ENCODE measurements at regions not wholly inside any gene's neighbourhood (a gene's known extent, or its start where the extent isn't known, plus 50 kb on each side); places are given as distances from the start of the nearest gene placed in this dataset.

- DNase-seq (ENCODE audit: low read depth in 2 of 2): no peak
Observed at GRCh38 chr20:58162986-58163385, 65.5 kb downstream of the ANKRD60 start.

- no peak for DNase-seq (ENCODE audit: low read depth in 2 of 2)
Observed at GRCh38 chr20:58161192-58161591, 67.3 kb downstream of the ANKRD60 start.

DNA sequence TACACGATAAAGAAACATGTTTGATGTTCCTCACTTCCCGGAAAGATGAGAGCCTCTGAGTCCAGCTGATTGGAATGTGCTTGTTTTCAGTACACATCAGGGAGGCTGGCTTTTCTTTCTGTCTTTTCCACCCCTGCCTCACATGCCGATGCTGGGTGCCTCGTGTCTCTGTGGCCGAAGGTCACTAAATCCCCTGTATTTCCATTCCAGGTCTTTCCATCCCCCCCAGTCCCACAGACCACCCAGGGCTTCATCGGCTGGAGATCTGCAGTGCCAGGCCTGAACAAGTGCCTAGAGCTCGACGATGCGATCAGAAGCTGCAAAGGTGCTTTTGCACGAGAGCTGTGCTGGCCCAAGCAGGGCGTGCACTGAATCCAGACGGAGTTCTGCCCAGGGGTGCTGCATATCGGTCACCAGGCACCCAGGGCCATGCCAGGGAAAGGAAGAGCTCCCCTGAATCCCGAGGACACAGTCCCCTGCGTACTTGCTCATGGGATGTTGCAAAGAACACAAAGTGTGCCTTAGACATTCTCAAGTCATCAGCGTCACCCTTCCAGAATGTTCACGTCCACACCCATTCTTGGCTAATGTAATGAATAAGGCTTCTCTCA, 67.9 kb downstream of the ANKRD60 start:
- DNase-seq (ENCODE audit: low read depth in 2 of 2): no peak

GRCh38 chr20:58155148-58155925, 73.1 kb downstream of the ANKRD60 start:
- no peak for DNase-seq (ENCODE audit: low read depth in 2 of 2)

DNA sequence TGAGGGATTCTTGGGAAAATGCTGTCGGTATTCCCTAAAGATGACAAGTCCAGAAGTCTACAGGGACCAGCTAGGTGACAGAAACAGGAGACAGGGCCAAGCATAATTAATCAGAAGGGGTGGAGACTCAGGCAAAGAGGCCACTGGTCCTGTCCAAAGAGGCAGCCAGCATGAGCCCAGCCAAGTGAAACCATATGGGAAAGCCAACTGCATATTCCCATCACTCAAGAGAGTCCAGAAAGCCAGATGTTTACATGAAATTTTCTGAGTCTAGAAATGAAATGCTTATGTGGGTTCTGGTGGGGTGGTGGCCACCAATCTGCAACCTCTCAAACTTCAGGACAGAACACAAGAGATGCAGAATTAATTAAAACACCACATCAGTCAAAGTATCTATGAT, 74.3 kb downstream of the ANKRD60 start:
- no peak for DNase-seq (ENCODE audit: low read depth in 2 of 2)

DNA sequence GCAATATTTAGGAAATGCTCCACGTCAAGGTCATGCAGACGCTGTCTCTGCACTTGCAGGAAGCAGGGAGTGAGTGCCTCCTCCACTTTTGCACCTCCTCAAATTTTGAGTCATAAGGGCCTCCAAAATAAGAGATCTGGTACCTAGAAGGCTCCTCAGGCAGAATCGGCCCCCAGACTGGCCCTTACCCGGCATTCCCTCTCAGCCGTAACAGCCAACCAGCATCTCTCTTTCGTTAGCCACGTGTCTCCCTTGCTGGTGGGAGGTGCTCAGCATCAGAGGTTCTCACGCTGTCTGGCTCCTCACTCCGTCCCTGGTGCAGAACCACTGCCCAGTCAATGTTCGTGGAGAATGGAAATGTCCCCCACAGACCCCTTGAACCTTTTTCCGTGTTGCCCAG, 75.3 kb downstream of the ANKRD60 start:
- no peak for DNase-seq (ENCODE audit: low read depth in 2 of 2)

DNA sequence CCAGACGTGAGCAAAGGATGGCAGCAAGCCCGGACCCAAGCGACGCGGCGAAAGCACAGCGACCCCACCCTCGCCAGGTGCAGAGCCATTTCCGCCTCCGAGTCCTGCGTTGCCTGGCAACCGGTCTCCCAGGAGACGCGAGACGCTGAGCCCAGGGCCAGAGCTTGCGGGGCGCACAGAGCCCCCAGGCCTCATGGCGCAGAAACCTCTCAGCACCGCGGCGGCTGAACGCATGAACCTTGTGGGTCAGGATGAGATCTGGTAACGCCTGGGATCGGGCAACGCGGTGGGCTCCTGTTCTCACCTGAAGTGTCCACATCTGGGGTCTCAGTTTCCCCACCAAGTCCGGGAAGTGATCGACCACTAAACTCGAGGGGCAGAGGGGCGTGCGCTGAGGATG, 77.7 kb downstream of the ANKRD60 start:
- no peak for DNase-seq (ENCODE audit: low read depth in 2 of 2)

DNA sequence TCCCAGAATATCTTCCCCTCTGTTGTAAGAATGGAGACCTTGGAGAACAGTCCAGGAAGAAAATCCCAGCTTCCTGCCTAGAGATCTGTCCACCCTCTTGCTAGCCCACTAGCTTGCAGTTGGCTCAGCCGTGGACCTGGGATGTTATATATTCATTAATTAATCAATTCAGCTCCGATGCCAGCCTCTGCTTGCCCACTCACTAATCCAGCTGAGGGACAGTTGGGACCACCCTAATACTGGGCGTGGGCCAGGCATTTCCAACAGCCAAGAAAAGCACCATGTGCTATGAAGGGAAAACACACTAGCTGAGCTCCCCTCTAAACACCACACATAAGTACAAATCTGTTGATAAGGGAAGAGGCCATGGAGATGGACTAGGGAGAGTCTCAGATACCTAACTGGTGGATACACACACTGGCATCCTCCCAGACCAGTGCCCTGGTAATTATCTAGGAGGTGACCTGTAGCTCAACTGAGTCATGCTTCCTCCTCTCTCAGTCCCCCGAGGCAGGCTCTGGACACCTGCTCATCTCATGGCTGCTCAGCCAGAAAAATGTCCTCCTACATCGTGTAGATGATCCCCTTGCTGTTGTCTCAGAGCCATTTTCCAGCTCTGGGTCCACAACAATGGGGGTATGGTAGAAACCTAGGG, 78.9 kb downstream of the ANKRD60 start:
- DNase-seq (ENCODE audit: low read depth in 2 of 2): no peak

GRCh38 chr20:58148891-58149290, 79.6 kb downstream of the ANKRD60 start:
- DNase-seq (ENCODE audit: low read depth in 2 of 2): no peak

DNA sequence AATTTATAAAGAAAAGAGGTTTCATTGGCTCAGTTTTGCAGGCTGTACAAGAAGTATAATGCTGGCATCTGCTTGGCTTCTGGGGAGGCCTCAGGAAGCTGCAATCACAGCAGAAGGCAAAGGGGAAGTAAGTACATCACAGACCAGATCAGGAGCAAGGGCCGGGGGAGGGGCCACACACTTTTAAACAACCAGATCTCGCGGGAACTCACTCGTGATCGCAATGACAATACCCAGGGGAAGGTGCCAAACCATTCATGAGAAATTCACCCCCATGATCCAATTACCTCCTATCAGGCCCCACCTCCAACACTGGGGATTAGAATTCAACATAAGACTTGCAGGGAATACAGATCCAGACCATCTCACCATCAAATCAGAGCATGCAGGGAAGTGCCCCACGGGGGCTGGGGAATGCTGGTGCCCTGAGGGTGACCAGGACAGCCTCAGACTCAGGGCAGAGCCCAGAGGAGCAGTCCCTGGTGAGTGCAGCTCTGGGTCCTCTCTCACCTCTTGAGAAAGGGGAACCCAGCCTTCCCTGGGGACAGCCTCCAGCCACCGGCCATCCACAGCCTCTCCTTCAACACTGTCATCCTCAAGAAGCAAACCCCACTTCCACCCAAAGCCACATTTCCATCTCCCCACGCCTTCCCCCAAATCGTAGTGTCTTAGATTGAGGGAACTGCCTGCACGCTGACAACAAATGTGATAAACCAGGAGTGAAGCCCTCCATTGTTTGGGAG, 80.7 kb downstream of the ANKRD60 start:
- no peak for DNase-seq (ENCODE audit: low read depth in 2 of 2)

DNA sequence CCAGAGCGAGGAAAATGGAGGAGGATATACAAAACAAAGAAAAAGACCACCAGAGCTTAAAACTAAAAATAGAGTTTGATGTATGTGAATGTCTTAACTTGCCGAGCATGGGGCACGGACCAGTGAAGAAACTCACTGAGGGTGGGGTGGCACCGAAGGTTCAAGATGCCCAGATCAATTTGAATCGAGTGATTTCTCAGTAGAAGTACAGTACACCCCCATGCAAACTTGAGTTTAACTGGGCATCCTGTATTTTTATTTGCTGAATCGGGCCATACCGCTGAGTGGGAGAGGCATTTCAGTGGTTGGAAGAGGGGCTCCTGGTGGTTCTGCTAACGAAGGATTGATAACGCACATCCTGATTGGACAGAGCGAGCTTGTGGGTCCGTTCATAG, 81.7 kb downstream of the ANKRD60 start:
- no peak for DNase-seq (ENCODE audit: low read depth in 2 of 2)

- no peak for DNase-seq (ENCODE audit: low read depth in 2 of 2)
Observed at GRCh38 chr20:58146081-58146745, 82.2 kb downstream of the ANKRD60 start.

DNA sequence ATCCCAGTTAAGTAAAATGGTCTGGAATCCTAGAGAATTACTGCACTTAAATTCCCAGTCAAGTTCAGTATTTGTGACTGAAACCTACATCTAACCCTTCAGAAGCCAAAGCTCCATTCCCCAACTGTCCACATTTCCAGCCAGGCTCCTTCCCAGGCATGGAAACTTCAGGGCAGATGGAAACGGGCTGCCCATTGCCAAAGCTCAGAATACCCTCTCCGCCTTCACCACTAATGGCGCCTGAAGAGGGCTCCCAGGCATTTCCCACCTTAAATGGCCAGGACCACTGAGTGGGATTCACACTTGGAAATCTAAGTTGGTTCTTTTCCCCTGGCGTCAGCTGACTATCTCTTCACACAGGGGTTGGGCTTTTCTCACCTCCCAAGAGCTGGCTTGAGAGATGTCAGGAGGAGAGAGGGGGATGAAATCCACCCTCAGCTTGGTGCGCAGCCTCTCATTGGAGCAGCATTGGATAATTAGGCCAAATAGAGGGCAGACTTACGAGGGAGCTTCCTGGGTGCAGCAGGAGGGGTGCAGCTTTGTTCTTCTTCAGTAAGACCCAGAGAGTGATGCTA, 82.9 kb downstream of the ANKRD60 start:
- DNase-seq (ENCODE audit: low read depth in 2 of 2): no peak

DNA sequence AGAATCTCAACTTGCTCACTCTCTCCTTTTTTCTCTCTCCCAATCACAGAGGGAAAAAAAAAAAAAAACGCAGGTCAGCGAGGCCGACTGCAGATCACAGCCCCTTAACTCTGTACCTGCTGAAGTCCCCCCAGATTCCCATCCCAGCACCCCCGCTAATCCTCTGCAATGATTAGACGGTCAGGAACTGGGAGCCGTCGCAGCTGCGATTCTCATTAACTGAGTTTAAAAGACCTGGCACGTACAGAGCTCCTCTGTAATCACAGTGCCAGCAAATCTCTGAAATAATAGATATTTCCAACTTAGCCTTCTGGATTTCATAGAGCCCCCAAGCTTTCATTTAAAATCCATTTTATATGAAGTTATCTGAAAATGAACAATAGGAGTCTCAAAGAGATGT, 84.4 kb downstream of the ANKRD60 start:
- no peak for DNase-seq (ENCODE audit: low read depth in 2 of 2)

DNA sequence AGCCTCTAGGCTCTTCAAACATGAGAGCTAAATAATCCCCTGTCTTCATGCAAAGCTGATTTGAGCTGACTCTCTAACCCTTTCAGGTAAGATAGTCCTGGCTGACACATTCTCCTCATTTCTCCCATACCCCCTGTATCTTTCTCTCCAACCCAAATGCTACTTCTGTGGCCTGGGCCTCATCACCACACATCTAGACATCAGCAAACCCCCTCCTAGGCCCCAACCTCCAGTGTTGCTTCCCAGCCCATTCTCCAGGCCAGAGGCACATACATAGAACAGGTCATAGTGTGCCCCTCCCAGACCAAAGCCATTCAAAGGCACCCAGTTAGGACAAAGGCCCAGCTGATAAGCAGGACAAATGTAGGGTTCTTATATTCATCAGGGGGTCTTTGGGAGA, 84.9 kb downstream of the ANKRD60 start:
- no peak for DNase-seq (ENCODE audit: low read depth in 2 of 2)

- DNase-seq (ENCODE audit: low read depth in 2 of 2): no peak
Observed at GRCh38 chr20:58142843-58143185, 85.6 kb downstream of the ANKRD60 start.

- DNase-seq (ENCODE audit: low read depth in 2 of 2): no peak
Observed at GRCh38 chr20:58141971-58142842, 86.2 kb downstream of the ANKRD60 start.

DNA sequence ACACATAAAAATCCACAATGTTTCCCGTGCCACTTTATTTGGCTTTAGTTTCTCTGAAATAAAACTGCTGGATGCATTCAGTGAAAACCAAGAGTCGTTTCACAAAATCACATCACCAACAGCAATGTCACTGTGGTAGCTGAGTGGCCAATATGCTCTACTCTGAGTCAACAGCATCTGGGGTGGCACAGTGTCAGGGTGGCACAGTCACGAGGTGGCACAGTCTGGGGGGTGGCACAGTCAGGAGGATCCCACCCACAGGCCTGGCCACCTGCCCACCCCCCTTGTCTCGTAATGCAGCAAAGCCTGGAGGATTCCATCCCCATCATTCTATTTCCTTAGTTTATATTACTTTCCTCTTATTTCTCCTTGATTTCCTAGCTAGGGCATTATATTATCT, 87.0 kb downstream of the ANKRD60 start:
- DNase-seq (ENCODE audit: low read depth in 2 of 2): no peak

DNA sequence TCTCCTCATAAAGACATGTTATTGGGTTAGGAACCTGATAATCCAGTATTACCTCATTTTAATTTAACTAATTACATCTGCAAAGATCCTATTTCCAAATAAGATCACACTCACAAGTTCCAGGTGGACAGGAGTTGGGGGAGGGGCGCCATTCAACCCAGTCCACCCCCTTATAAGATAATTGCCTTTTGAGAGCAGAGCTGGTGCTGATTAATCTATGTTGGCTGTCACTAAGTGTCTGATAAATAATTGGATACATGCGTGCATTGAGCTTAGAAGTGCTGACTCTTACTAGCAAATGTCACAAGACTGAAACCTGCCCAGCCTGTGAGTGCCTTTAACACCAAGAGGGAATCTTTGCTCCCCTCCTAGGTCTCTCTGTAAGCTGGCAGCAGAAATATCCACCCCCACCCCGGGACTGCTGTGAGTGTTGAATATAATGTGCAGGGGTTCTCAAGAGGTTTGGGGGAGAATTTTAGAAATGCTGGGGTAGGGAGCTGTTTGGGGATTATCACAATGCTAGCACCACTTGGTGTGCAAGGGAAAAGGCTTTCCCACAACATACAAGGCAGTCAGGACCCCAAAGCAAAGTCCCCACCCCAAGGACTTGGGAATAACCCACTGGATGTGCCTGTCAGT, 87.5 kb downstream of the ANKRD60 start:
- DNase-seq (ENCODE audit: low read depth in 2 of 2): no peak

All from stimulated activated CD8-positive, alpha-beta memory T cell treated with anti-CD3 and anti-CD28 coated beads, Interleukin-15, amount 100 ng/mL, for 4 hours (primary cell).